ENCODE measurements at regions not wholly inside any gene's neighbourhood (a gene's known extent, or its start where the extent isn't known, plus 50 kb on each side); places are given as distances from the start of the nearest gene placed in this dataset.

DNA sequence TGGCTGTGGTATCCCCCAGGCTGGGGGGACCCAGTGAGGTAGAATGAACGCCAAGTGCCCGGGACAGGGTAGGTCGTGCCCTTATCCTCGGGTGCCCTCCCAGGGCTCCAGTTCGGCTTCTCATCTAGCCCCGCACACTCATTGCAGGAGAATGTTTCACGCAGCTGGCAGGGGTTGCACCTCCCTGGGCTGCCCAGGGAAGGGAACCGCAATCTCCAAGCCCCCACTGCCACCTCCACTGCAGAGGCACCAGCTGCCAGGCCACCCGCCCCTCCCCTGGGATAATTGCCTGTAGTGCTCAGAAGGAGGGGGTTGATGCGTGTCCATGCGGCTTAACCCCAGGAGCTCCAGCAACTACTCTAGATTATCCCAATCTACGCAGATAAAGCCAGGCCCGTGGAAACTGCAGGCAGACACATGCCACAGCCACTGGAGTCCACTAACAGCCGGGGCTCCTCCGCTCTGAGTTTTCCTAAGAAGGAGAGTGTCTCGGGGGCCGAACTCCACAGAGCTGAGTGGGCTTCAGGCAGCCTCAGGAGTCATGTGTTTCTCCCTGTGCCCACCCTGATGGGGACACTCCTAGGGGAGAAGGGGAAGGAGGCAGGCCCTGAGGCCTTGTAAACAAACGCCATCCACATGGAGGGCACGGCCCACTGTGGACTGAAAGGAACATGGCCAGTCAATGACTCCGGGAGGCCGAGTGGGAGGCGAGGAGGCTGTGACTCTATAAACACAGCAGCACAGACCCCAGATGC lies 137.2 kb upstream of the IQSEC1 start:
- DNase-seq (ENCODE audit: low read depth) = no peak

GRCh38 chr3:13209634-13209997 lies 136.4 kb upstream of the IQSEC1 start:
- no peak for DNase-seq (ENCODE audit: low read depth)

- no peak for DNase-seq (ENCODE audit: low read depth)
Observed at GRCh38 chr3:13208706-13209633, 135.7 kb upstream of the IQSEC1 start.

- no peak for DNase-seq (ENCODE audit: low read depth)
Observed at GRCh38 chr3:13207975-13208705, 134.9 kb upstream of the IQSEC1 start.

- no peak for DNase-seq (ENCODE audit: low read depth)
Observed at GRCh38 chr3:13207578-13207922, 134.3 kb upstream of the IQSEC1 start.

DNA sequence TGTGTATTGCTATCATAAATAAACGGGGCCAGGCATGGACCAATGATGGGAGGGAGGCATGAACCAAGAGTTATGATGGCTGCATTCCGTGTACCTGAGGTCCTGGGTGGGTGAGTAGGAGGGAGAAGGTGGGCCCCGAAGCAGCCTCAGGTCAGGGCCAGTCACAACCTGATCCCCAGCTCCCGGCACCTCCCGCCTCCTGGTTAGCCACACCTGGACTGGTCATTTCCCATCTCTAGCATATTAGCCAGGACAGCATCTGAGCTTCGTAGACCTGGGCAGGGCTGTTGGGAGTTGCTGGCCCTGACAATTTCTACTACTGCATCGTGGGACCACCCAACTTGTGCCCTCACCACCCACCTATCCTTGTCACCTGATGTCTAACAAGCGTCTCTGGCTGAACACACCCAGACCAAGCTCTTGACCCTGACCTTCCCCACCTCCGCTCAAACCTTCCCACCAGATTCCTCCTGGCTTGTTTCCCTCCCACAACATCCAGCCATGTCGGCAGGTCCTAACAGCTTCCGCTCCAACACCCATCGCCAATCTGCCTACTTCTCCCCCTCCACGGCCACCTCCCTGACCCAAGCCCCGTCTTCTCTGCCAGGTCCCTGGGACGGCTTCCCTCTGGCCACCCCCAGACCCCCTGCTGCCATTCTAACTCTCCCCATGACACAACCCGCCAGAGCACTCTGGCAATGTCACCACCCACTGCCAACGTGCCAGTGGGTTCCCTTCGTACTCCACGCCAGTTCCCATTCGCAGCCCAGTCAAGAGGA lies 133.8 kb upstream of the IQSEC1 start:
- no peak for DNase-seq (ENCODE audit: low read depth)

GRCh38 chr3:13205567-13206143 lies 132.4 kb upstream of the IQSEC1 start:
- DNase-seq (ENCODE audit: low read depth) = no peak

DNA sequence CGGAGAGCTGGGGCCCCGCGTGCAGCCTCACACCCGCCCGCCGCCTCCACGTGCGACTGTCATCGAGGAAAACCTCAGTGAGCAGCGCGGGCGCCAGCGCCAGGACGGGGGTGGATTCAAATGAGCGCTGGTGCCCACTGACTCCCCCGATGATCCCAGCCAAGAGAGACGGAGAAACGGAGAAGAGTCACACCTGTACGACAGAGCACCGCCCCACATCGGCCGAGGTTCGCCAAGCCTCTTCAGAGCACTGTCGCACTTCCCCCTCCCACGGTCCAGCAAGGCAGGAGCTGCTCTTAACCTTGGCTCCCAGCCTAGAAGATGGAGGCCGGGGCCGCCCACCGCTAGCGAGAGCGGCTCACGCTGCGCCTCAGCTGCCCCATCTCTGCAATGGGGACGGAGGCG lies 130.9 kb upstream of the IQSEC1 start:
- no peak for DNase-seq (ENCODE audit: low read depth)

- DNase-seq (ENCODE audit: low read depth) = no peak
Observed at GRCh38 chr3:13203398-13204176, 130.4 kb upstream of the IQSEC1 start.

GRCh38 chr3:13202744-13203397 lies 129.6 kb upstream of the IQSEC1 start:
- no peak for DNase-seq (ENCODE audit: low read depth)

DNA sequence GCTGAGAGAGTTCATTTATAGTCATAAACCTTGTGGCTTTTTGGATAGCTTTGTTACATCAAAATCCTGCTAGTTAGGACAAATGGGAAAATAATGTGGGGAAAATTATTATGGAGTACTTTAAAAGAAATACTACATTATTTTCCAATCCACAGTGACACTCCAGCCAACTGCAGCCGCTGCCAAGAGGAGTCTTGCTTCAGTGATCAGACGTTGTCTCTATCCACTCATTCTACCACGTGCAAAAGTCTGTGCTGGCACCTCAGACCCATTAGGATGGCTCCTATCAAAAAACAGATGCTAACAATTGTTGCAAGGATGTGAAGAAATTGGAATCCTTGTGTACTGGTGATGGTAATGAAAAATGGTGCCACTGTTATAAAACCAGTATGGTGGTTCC lies 128.6 kb upstream of the IQSEC1 start:
- no peak for DNase-seq (ENCODE audit: low read depth)

- peak; percentile 16 for DNase-seq (ENCODE audit: low read depth)
Observed at GRCh38 chr3:13200946-13201345, 127.7 kb upstream of the IQSEC1 start.

GRCh38 chr3:13200465-13200864 lies 127.2 kb upstream of the IQSEC1 start:
- no peak for DNase-seq (ENCODE audit: low read depth)

DNA sequence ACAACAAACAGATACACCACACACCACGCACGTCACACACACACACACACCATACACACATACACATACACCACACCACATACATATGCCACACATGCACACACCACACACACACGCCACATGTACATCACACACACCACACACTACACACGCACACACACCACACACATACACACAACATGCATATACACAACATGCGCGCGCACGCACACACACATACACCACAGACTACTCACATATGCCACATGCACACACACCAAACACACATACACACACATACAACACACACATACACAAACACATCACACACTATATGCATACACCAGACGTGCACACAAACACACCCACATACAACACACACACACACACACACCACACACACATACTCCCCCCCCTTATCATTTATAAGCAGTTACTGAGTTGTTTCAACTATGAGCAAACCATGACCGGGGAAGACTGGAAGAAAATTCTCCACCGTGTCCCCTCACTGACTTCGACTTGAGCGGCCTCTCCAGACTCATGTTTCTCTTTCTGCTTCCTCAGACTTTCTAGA lies 126.7 kb upstream of the IQSEC1 start:
- DNase-seq (ENCODE audit: low read depth) = no peak

- no peak for DNase-seq (ENCODE audit: low read depth)
Observed at GRCh38 chr3:13199006-13199776, 126.0 kb upstream of the IQSEC1 start.

- DNase-seq (ENCODE audit: low read depth) = no peak
Observed at GRCh38 chr3:13198264-13198879, 125.1 kb upstream of the IQSEC1 start.

DNA sequence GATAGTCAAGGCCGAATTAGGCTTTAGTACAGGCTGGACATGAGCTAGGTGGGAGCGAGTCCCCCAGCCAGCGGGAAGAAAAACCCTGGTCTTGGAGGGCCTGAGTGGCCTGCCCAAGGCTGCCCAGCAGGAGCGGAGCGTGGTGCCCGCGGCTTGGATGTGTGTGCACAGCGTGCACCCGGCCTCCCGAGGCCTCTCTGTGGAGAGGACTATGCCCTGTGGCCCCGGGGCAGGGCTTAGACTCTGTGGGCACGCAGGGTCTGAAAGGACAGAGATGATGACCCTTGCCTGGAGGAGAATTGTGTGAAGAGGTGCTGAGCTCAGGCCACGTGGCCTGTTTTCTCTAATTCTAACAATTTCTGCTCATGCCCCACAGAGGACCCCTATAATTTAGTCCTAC lies 124.6 kb upstream of the IQSEC1 start:
- no peak for DNase-seq (ENCODE audit: low read depth)

DNA sequence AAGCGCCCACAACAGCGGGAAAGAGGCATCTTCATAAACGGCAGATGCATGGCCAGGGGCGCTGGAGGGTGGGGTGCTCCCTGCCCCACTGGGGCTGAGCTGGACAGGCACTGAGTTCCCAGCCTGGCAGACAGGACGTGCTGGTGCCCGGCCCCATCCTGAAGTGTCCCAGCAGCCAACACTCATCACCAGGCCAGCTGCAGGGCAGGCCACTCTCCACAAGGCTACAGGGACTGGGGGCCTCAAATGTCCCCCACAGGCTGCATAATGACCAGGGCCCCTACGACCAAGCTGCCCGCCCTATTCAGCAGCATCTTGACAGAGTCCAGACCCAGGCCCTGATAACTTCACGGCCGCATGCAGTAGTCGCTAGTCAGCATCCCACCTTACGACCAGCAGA lies 124.1 kb upstream of the IQSEC1 start:
- no peak for DNase-seq (ENCODE audit: low read depth)

All from RPMI7951 (cell line).